Urinary bladder (tissue), 3 donors: ENCODE measurements at regions not wholly inside any gene's neighbourhood (a gene's known extent, or its start where the extent isn't known, plus 50 kb on each side); places are given as distances from the start of the nearest gene placed in this dataset.
"Not testable (repeated sequence)": the region's sequence is repeated elsewhere in the genome, so short reads cannot be mapped to it uniquely, and the experiment has no call there.

Experiments used
- DNase-seq: peaks from one replicate; pipeline ENCODE4 v3.0.0-alpha.2; 2015; ENCODE audit errors: extremely low spot score
- H3K27ac ChIP-seq: one replicate; pipeline ENCODE4 v1.5.1; 2013; ENCODE audit warnings: low read depth, mild to moderate bottlenecking, moderate library complexity
- H3K36me3 ChIP-seq: one replicate; pipeline ENCODE4 v1.6.1; 2013; ENCODE audit warnings: mild to moderate bottlenecking, moderate library complexity; ENCODE audit not compliant: insufficient read depth
- H3K4me1 ChIP-seq: one replicate; pipeline ENCODE4 v1.6.1; 2013; ENCODE audit warnings: mild to moderate bottlenecking, moderate library complexity; ENCODE audit not compliant: insufficient read depth
- H3K4me3 ChIP-seq: one replicate; pipeline ENCODE4 v1.5.1; 2013; ENCODE audit warnings: low read depth, low read length
- WGBS: extraction: QIAGEN DNeasy Blood & Tissue Kit; methylation state at CpG from one replicate; pipeline ENCODE4 v1.1.7; 2013; 5-methylcytosine and 5-hydroxymethylcytosine counted together
- donor health status: healthy with polysubstance abuse.
- donor health status: healthy.

DNA sequence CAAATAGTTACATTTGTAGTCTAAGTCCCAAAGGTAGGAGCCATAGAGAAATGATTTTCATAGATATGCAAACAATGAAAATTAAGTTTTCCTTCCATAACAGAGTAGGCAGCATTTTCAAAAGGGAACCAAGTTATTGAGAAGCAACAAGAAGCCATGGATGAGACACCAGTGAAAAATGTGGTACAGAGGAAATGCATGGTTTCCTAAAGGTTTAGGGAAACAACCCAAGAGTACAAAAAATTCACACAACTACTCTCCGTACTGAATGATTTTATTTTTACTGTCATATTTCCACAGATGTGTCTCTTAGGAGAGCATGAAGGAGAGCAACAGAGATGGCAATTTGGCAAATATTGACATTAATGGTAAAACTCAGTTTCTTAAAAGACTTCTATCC, 1408.9 kb upstream of the PCDH7 start:
- H3K27ac ChIP-seq: no peak overlapping the region
- no peaks in the 10 kb centered on the region for H3K36me3 ChIP-seq
- no peak overlapping the region for H3K4me3 ChIP-seq
- no peaks in the 10 kb centered on the region for H3K4me1 ChIP-seq
- DNase-seq: no peak
- 74% methylated on average over 1 of the region's 1 CpG for WGBS

GRCh38 chr4:29319663-29320340, 1400.4 kb upstream of the PCDH7 start:
- no peak overlapping the region for H3K4me3 ChIP-seq
- H3K27ac ChIP-seq: no peak overlapping the region
- H3K36me3 ChIP-seq: no peaks in the 10 kb centered on the region
- no peak for DNase-seq
- 80% methylated on average over 2 of the region's 2 CpGs for WGBS
- no peaks in the 10 kb centered on the region for H3K4me1 ChIP-seq

GRCh38 chr4:29320947-29321620, 1399.1 kb upstream of the PCDH7 start:
- H3K4me1 ChIP-seq: no peaks in the 10 kb centered on the region
- no peak overlapping the region for H3K27ac ChIP-seq
- no peak overlapping the region for H3K4me3 ChIP-seq
- WGBS: 40% methylated on average over 6 of the region's 6 CpGs
- no peaks in the 10 kb centered on the region for H3K36me3 ChIP-seq
- no peak for DNase-seq

- WGBS: 88% methylated on average over 2 of the region's 2 CpGs
- no peak for DNase-seq
Measured at GRCh38 chr4:29326004-29326403, 1394.2 kb upstream of the PCDH7 start.

DNA sequence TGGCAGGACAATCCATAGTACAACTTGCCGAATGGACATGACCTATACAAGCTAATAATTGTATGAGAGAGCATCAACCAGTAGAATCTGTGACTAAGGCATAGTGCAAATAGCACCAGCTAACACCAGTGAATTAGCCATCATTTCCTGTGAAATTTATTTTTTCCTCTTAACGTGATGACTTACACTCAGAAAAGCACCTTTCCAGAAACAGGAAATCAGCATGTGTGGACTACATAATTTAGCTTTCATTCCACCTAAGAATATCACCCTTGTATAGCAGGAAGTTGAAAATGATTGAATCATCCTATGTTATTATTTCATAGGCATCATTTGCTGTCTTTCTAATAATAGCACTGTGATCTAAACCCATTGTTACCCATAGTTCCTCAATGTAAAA, 1393.4 kb upstream of the PCDH7 start:
- no peak for DNase-seq
- no peaks in the 10 kb centered on the region for H3K36me3 ChIP-seq
- H3K4me1 ChIP-seq: no peaks in the 10 kb centered on the region
- 73% methylated on average over 2 of the region's 2 CpGs for WGBS
- no peak overlapping the region for H3K4me3 ChIP-seq
- H3K27ac ChIP-seq: no peak overlapping the region

More at GRCh38 chr4:29326004-29326403, 1394.2 kb upstream of the PCDH7 start:
- H3K4me3 ChIP-seq: no peak overlapping the region
- H3K36me3 ChIP-seq: no peaks in the 10 kb centered on the region
- H3K27ac ChIP-seq: no peak overlapping the region
- no peaks in the 10 kb centered on the region for H3K4me1 ChIP-seq

DNA sequence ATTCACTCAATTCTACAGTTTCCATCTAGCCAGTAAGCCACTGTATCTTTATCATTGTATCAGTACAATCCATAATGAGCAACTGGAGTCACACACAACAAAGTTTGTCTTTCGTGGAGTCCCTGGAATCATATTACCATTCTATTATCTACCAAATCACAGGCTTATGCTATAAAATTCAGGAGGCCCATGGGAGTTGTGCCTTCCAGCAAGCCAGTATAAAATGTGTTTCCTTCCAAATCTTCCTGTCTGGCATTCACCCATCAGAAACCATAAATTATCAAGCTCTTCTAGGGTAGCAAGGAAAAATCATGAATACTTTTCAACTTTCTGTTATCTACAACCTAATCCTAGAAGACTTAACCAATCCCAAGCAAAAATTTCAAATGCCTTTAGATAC, 1383.3 kb upstream of the PCDH7 start:
- WGBS: 7% methylated on average over 1 of the region's 1 CpG
- Histone ChIP-seq H3K36me3 (no peaks in the 10 kb centered on the region), H3K27ac (no peak overlapping the region), H3K4me1 (no peaks in the 10 kb centered on the region), H3K4me3 (no peak overlapping the region)
- DNase-seq: peak; percentile 23

DNA sequence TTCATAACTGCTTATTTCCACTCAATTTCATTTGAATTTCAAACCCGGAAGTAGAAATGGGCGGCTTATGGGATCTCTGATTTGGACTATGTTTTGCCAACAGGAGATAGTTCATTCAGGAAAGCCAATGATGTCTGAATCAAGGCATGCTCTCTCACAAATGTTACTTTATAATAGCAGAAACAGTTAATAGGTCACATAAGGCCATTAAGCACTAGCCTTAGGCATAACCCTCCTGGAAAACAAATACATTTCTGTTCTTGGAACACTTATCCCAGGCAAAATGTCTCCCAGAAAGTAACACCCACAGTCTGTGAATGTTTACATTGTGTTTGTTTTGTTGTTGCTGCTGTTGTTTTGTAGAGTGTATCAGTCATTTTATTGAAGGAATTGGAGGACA, 1347.2 kb upstream of the PCDH7 start:
- no peak for DNase-seq
- Histone ChIP-seq H3K4me3 (no peak overlapping the region), H3K27ac (no peak overlapping the region), H3K36me3 (no peaks in the 10 kb centered on the region), H3K4me1 (no peaks in the 10 kb centered on the region)
- 93% methylated on average over 2 of the region's 2 CpGs for WGBS

DNA sequence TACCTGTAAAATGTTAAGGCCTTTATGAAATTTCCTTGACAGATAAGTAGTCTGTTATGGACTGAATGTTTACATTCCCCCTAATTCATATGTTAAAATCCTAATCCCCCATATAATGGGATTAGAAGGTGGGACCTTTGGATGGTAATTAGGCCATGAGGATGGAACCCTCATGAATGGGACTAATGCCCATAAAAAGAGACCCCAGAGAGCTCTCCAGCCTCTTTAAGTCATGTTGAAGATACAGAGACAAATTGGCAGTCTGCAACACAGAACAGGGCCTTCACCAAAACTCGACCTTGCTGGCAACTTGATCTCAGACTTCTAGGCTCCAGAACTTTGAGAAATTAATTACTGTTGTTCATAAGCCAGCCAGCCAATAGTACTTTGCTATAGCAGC, 1344.5 kb upstream of the PCDH7 start:
- H3K4me3 ChIP-seq: no peak overlapping the region
- no peaks in the 10 kb centered on the region for H3K36me3 ChIP-seq
- 17% methylated on average over 1 of the region's 1 CpG for WGBS
- H3K4me1 ChIP-seq: no peaks in the 10 kb centered on the region
- H3K27ac ChIP-seq: no peak overlapping the region
- DNase-seq: no peak

GRCh38 chr4:29378237-29378636, 1341.9 kb upstream of the PCDH7 start:
- H3K4me3 ChIP-seq, DNase-seq, H3K36me3 ChIP-seq, H3K27ac ChIP-seq, H3K4me1 ChIP-seq: not testable (repeated sequence)

- Histone ChIP-seq H3K27ac (no peak overlapping the region), H3K4me3 (no peak overlapping the region), H3K36me3 (no peaks in the 10 kb centered on the region), H3K4me1 (no peaks in the 10 kb centered on the region)
- 91% methylated on average over 1 of the region's 1 CpG for WGBS
- no peak for DNase-seq
Measured at GRCh38 chr4:29390921-29391320, 1329.2 kb upstream of the PCDH7 start.

- no peaks in the 10 kb centered on the region for H3K36me3 ChIP-seq
Measured at GRCh38 chr4:29405116-29405515, 1315.1 kb upstream of the PCDH7 start.

GRCh38 chr4:29415771-29416170, 1304.4 kb upstream of the PCDH7 start:
- Histone ChIP-seq H3K27ac (no peak overlapping the region), H3K4me3 (no peak overlapping the region), H3K36me3 (no peaks in the 10 kb centered on the region), H3K4me1 (no peaks in the 10 kb centered on the region)
- WGBS: 70% methylated on average over 3 of the region's 3 CpGs
- no peak for DNase-seq

More at GRCh38 chr4:29405116-29405515, 1315.1 kb upstream of the PCDH7 start:
- Histone ChIP-seq H3K4me3 (no peak overlapping the region), H3K4me1 (no peaks in the 10 kb centered on the region), H3K27ac (no peak overlapping the region)
- no peak for DNase-seq
- 40% methylated on average over 3 of the region's 3 CpGs for WGBS

DNA sequence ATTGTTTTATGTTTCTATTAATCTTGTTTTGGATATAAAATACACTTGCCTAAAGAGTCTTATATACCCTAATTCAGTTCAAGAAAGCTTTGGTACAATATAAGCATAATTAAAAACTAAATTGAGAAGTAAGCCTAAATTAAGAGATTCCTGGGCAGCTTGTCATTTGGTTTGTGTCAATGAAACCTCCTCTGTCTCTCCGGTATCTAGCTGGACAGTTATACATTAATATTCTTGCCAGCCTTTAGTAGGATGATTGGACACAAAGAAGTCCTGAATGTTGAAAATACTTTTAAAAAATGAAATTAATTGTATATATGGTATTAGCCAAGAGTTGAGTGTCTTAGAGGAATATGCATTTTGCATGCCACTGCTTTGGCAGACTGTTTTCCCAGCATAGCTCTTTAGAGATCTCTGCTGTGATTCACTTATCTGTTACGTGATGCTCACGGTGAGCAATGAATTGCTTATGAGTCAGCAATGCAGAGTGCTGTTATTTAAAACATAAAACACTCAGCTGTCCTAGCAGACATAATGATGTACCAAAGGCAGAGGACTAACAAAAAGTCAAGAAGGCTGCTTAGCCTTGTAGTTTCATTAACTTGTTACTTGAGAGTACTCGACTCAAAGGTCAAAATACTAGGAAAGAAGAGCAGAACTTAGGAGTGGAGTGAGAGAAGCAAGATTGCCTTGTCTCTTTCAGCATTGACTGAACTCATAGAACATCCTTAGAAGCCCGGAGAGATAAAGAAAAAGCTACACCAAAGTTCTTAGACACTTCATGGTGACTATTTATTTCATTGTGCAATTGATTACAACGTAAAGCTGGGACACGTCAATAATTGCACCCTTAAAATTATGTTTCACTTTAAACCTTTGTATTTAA, 1296.1 kb upstream of the PCDH7 start:
- Histone ChIP-seq H3K36me3 (no peaks in the 10 kb centered on the region), H3K27ac (no peak overlapping the region), H3K4me1 (no peaks in the 10 kb centered on the region), H3K4me3 (no peak overlapping the region)
- no peak for DNase-seq
- 65% methylated on average over 7 of the region's 7 CpGs for WGBS
